NT2/D1 (cell line): ENCODE measurements at regions not wholly inside any gene's neighbourhood (a gene's known extent, or its start where the extent isn't known, plus 50 kb on each side); places are given as distances from the start of the nearest gene placed in this dataset.

ENCODE experiments used
- YY1 ChIP-seq: IDR thresholded peaks from 2 replicates; pipeline ENCODE4 v1.6.1; 2011; ENCODE audit not compliant: insufficient read length, insufficient read depth
- ZNF274 ChIP-seq: IDR thresholded peaks from 2 replicates; pipeline ENCODE4 v1.6.1; 2011; ENCODE audit warnings: mild to moderate bottlenecking, low read depth, low read length

DNA sequence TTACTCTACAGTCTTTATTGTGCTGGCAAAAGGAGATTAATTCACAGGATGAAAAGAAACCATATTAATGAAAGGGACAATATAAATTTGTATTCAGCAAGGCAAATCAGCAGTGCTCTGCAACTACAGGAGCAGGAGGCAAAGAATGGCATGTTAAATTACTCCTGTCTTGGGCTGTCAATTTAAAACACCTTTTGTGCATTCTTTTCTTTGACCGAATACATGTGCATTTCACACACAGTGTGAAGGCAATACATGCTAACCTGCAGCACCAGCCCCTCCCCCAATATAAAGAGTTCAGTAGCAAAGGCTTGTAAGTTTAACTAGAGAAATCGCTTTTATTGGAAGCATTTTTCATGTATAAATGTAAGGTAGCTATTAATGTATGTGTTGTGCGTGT is 275.2 kb upstream of the TOPAZ1 start:
- TF ChIP-seq ZNF274 (no peak), YY1 (no peak)
